SK-N-SH (cell line): ENCODE measurements at regions not wholly inside any gene's neighbourhood (a gene's known extent, or its start where the extent isn't known, plus 50 kb on each side); places are given as distances from the start of the nearest gene placed in this dataset.

Experiments used
- CTCF ChIA-PET: fragments of 300-600, 350-600 bp; formaldehyde crosslinking; extraction: SDS; loops from one replicate; lab custom pipeline; 2021; lab: Yijun Ruan, JAX
- POLR2A ChIA-PET: fragments of 350-600 bp; sonication (Branson Sonifier 250); formaldehyde crosslinking; extraction: SDS; loops from one replicate; lab custom pipeline; 2020; ENCODE audit warnings: antibody characterized with exemption, inconsistent platforms; lab: Yijun Ruan, JAX
- DNase-seq: peaks from one replicate; pipeline ENCODE4 v3.0.0; 2012
- H2AFZ ChIP-seq: fragments of 200-600 bp; sonication (generic); 2 replicates; pipeline ENCODE4 v1.8.1; 2016; ENCODE audit warnings: antibody characterized with exemption, mild to moderate bottlenecking, low read depth
- H3F3A ChIP-seq: fragments of 200-600 bp; sonication (generic); replicated peaks from 2 replicates; pipeline ENCODE3; 2016; ENCODE audit warnings: antibody characterized with exemption, mild to moderate bottlenecking; ENCODE audit not compliant: insufficient read depth
- H3K27ac ChIP-seq, 2 experiments: fragments of 200-500 bp in 1 of 2; fragments of 200-600 bp in 1 of 2; sonication (Bioruptor generic) in 1 of 2; sonication (generic), shearing (Covaris generic) in 1 of 2; 2 replicates each; pipeline versions ENCODE4 v1.5.1 to v1.6.1; 2014 to 2016; ENCODE audit warnings: low read depth in 2 of 2, inconsistent platforms in 1 of 2, low read length in 1 of 2, mild to moderate bottlenecking in 1 of 2, mixed read lengths in 1 of 2
- H3K27me3 ChIP-seq: fragments of 200-600 bp; sonication (generic), shearing (Covaris generic); 2 replicates; pipeline ENCODE4 v1.6.1; 2016; ENCODE audit warnings: mixed run types; ENCODE audit not compliant: insufficient read depth
- H3K36me3 ChIP-seq, 2 experiments: fragments of 200-500 bp in 1 of 2; fragments of 200-600 bp in 1 of 2; sonication (Bioruptor generic) in 1 of 2; sonication (generic) in 1 of 2; replicated peaks in 1 of 2; 2 replicates each; pipeline versions ENCODE3 to v1.5.1; 2014 to 2016; ENCODE audit warnings: low read length in 1 of 2, mild to moderate bottlenecking in 1 of 2; ENCODE audit not compliant: insufficient read depth in 2 of 2, control insufficient read depth in 1 of 2
- H3K4me1 ChIP-seq, 2 experiments: fragments of 200-500 bp in 1 of 2; fragments of 200-600 bp in 1 of 2; sonication (Bioruptor generic) in 1 of 2; sonication (generic), shearing (Covaris generic) in 1 of 2; 2 replicates each; pipeline versions ENCODE4 v1.5.1 to v1.6.1; 2014 to 2016; ENCODE audit warnings: low read depth in 1 of 2, low read length in 1 of 2, mixed run types in 1 of 2; ENCODE audit not compliant: insufficient read depth in 2 of 2, control insufficient read depth in 1 of 2
- H3K4me2 ChIP-seq: fragments of 200-600 bp; sonication (generic), shearing (Covaris generic); 2 replicates; pipeline ENCODE4 v1.6.1; 2017; ENCODE audit warnings: mixed run types
- H3K4me3 ChIP-seq, 2 experiments: fragments of 200-500 bp in 1 of 2; fragments of 200-600 bp in 1 of 2; sonication (Bioruptor generic) in 1 of 2; sonication (generic), shearing (Covaris generic) in 1 of 2; 2 replicates each; pipeline versions ENCODE4 v1.5.1 to v1.8.1; 2014 to 2016; ENCODE audit warnings: low read depth in 2 of 2, inconsistent platforms in 1 of 2, low read length in 1 of 2, mild to moderate bottlenecking in 1 of 2, mixed read lengths in 1 of 2, moderate library complexity in 1 of 2
- H3K79me2 ChIP-seq: fragments of 200-600 bp; sonication (generic); 2 replicates; pipeline ENCODE4 v1.8.1; 2017; ENCODE audit warnings: mild to moderate bottlenecking; ENCODE audit not compliant: insufficient read depth
- H3K9ac ChIP-seq: fragments of 200-600 bp; sonication (generic); 2 replicates; pipeline ENCODE4 v1.6.1; 2017; ENCODE audit warnings: mixed run types
- H3K9me2 ChIP-seq: fragments of 200-600 bp; sonication (generic); 2 replicates; pipeline ENCODE4 v1.6.1; 2017; ENCODE audit warnings: mixed run types
- H3K9me3 ChIP-seq: fragments of 200-600 bp; sonication (generic); 2 replicates; pipeline ENCODE4 v1.6.1; 2017; ENCODE audit warnings: mixed run types, mild to moderate bottlenecking, moderate library complexity
- H4K20me1 ChIP-seq: fragments of 200-600 bp; sonication (generic); 2 replicates; pipeline ENCODE4 v1.6.1; 2017; ENCODE audit warnings: mild to moderate bottlenecking, mixed run types; ENCODE audit not compliant: insufficient read depth
- EZH2phosphoT487 ChIP-seq: fragments of 200-600 bp; sonication (generic); IDR thresholded peaks from 2 replicates; pipeline ENCODE4 v1.6.1; 2017; ENCODE audit warnings: low read depth, mixed run types, mild to moderate bottlenecking, antibody characterized with exemption, moderate library complexity, borderline replicate concordance
- FOXJ3 ChIP-seq: sonication (generic); formaldehyde crosslinking; IDR thresholded peaks from 2 replicates; pipeline ENCODE4 v1.5.1; 2020; ENCODE audit warnings: mild to moderate bottlenecking, missing genetic modification reagents
- GATA2 ChIP-seq: sonication (generic); formaldehyde crosslinking; IDR thresholded peaks from 2 replicates; pipeline ENCODE4 v1.5.0; 2020; ENCODE audit warnings: mild to moderate bottlenecking, missing genetic modification reagents
- JUND ChIP-seq: IDR thresholded peaks from 2 replicates; pipeline ENCODE4 v1.4.0; 2012
- MAX ChIP-seq: IDR thresholded peaks from 2 replicates; pipeline ENCODE4 v1.4.0; 2012; ENCODE audit warnings: low read depth
- MXI1 ChIP-seq: IDR thresholded peaks from 2 replicates; pipeline ENCODE4 v1.6.1; 2012; ENCODE audit warnings: mild to moderate bottlenecking, low read depth, low read length, improper control_type of control experiment
- NFIC ChIP-seq: IDR thresholded peaks from 2 replicates; pipeline ENCODE4 v1.4.0; 2012; ENCODE audit warnings: borderline replicate concordance
- RCOR1 ChIP-seq: fragments of 150-350 bp; IDR thresholded peaks from 2 replicates; pipeline ENCODE4 v1.6.1; 2017; ENCODE audit warnings: antibody characterized with exemption, low read length
- RXRA ChIP-seq: IDR thresholded peaks from 2 replicates; pipeline ENCODE4 v1.4.0; 2012; ENCODE audit warnings: low read depth, mild to moderate bottlenecking, borderline replicate concordance
- SMC3 ChIP-seq: IDR thresholded peaks from 2 replicates; pipeline ENCODE4 v1.6.1; 2012; ENCODE audit warnings: low read depth, low read length, improper control_type of control experiment
- TCF12 ChIP-seq: IDR thresholded peaks from 2 replicates; pipeline ENCODE4 v1.4.0; 2012
- WGBS: methylation state at CpG from one replicate; pipeline ENCODE4 v1.1.6; 2017; ENCODE audit warnings: low lambda C conversion rate; 5-methylcytosine and 5-hydroxymethylcytosine counted together

DNA sequence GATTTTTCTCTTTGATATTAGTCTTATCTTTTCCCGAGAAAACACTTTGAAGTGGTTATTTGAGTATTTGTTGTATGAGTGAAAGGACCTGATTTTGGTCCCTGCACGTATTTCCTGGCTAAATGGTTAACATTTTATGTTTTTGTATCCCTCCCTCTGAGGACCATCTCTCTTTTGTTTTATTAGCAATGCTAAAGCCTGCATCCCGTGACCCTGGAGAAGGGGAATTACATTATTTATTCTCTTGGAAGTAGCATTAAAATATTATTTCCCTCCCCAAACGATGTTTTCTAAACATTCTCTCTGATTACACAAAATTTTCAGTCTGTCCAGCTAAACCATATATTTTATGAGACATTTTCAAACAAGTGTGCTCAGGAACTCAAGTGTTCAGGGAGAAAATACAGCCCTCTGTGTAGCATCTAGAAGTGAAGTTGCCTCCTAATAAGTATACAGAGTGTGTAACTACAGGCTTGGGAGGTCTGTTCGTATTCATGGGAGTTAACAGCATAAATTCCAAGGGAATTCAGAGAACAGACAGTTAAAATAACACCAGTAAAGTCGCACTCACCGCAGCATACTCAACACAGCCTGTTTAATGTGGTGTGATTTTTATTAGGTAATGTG, 163.8 kb upstream of the NPVF start:
- H3K4me3 ChIP-seq: no peak overlapping the region
- H3K9ac ChIP-seq: no peak overlapping the region
- no peak overlapping the region for H3K27ac ChIP-seq
- no peaks in the 10 kb centered on the region for H3K9me3 ChIP-seq
- no peaks in the 10 kb centered on the region for H3K27me3 ChIP-seq
- no peak overlapping the region for H2AFZ ChIP-seq
- peaks cover 0 to 10% of the 10 kb centered on the region in 2 experiments; a peak in 2 of 4 replicates for H3K4me1 ChIP-seq
- DNase-seq: no peak
- H4K20me1 ChIP-seq: no peaks in the 10 kb centered on the region
- no peaks in the 10 kb centered on the region for H3K36me3 ChIP-seq
- ChIA-PET POLR2A (no interaction called here), CTCF (interaction anchor here (0.6 to 25.0 kb wide), 65 partner anchors 8 to 1514 kb away, joined by 3 to 766 read pairs (median 5); no protein-coding TSS in a partner anchor)
- H3F3A ChIP-seq: no peaks in the 10 kb centered on the region
- 33% methylated on average over 7 of the region's 7 CpGs for WGBS
- TF ChIP-seq EZH2phosphoT487 (no peak), TCF12 (no peak), NFIC (no peak), SMC3 (no peak)
- no peaks in the 10 kb centered on the region for H3K9me2 ChIP-seq
- H3K4me2 ChIP-seq: no peak overlapping the region
- H3K79me2 ChIP-seq: no peaks in the 10 kb centered on the region

GRCh38 chr7:25392588-25393338, 164.5 kb upstream of the NPVF start:
- Histone ChIP-seq H3K9ac (no peak overlapping the region), H3K27me3 (no peaks in the 10 kb centered on the region), H3F3A (no peaks in the 10 kb centered on the region), H4K20me1 (no peaks in the 10 kb centered on the region), H2AFZ (no peak overlapping the region), H3K79me2 (no peaks in the 10 kb centered on the region), H3K4me2 (no peak overlapping the region), H3K27ac (no peak overlapping the region), H3K36me3 (no peaks in the 10 kb centered on the region), H3K9me3 (no peaks in the 10 kb centered on the region), H3K4me3 (no peak overlapping the region), H3K9me2 (no peaks in the 10 kb centered on the region), H3K4me1 (peaks cover 0 to 10% of the 10 kb centered on the region in 2 experiments; a peak in 2 of 4 replicates)
- peak; percentile 19 for DNase-seq
- TF ChIP-seq FOXJ3 (CRISPR knock-in tag) (no peak), MXI1 (no peak), GATA2 (CRISPR knock-in tag) (no peak), JUND (no peak), MAX (no peak), RCOR1 (no peak), RXRA (no peak)
- ChIA-PET CTCF (interaction anchor here (0.9 to 25.0 kb wide), 18 partner anchors 9 to 457 kb away, joined by 3 to 766 read pairs (median 8); no protein-coding TSS in a partner anchor), POLR2A (interaction anchor here (0.6 kb wide), 1 partner anchor 168 kb away, joined by 3 read pairs; no protein-coding TSS in a partner anchor)
- 38% methylated on average over 10 of the region's 10 CpGs for WGBS
